ENCODE measurements at regions not wholly inside any gene's neighbourhood (a gene's known extent, or its start where the extent isn't known, plus 50 kb on each side); places are given as distances from the start of the nearest gene placed in this dataset.

DNA sequence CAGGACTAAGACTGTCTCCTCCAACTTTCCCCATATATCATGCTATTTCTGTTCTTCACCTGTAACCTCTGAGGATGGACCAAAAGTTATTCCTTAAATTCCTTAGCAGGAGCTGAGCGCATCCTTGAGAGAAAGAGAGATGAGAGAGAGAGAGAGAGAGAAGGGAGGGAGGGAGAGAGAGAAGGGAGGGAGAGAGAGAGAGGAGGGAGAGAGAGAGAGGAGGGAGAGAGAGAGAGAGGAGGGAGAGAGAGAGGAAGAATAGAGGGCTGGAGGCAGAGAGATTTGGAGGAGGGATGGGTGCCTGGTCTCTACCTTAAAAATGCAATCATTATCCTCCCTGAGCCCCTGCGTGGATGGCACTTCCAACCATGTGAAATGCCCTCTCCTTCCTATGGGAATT is 73.6 kb downstream of the BMP2 start:
- no peak overlapping the region for H3K4me3 ChIP-seq (ENCODE audit: low read depth, low read length)
- H3K9me3 ChIP-seq (ENCODE audit: control insufficient read depth, insufficient read depth, low read depth, low read length) = no peaks in the 10 kb centered on the region
- ChIA-PET POLR2A (no interaction called here), CTCF (interaction anchor here (0.6 to 1.2 kb wide), 3 partner anchors 11 to 13 kb away, joined by 3 to 5 read pairs (median 3); no protein-coding TSS in a partner anchor)
- H3K4me1 ChIP-seq (ENCODE audit: control insufficient read depth, insufficient read depth, low read length) = no peaks in the 10 kb centered on the region
- H3K36me3 ChIP-seq (ENCODE audit: control insufficient read depth in 2 of 2, insufficient read depth in 1 of 2, low read length in 2 of 2) = no peaks in the 10 kb centered on the region
- TF ChIP-seq, protein P1, sequence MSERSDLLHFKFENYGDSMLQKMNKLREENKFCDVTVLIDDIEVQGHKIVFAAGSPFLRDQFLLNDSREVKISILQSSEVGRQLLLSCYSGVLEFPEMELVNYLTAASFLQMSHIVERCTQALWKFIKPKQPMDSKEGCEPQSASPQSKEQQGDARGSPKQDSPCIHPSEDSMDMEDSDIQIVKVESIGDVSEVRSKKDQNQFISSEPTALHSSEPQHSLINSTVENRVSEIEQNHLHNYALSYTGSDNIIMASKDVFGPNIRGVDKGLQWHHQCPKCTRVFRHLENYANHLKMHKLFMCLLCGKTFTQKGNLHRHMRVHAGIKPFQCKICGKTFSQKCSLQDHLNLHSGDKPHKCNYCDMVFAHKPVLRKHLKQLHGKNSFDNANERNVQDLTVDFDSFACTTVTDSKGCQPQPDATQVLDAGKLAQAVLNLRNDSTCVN (tag by site-specific recombination; optimal IDR thresholded peaks at IDR 0.05) = no peak
- TF ChIP-seq ZNF747 (tag by site-specific recombination; IDR thresholded peaks at IDR 0.05) (no peak), GLI2 (tag by site-specific recombination; IDR thresholded peaks at IDR 0.05; ENCODE audit: borderline replicate concordance, low read depth) (no peak), ZFHX2 (tag by site-specific recombination; conservative IDR thresholded peaks at IDR 0.05) (no peak), KLF9 (tag by site-specific recombination; IDR thresholded peaks at IDR 0.05; ENCODE audit: low read depth) (no peak), ZNF600 (tag by site-specific recombination; IDR thresholded peaks at IDR 0.05) (no peak), ZNF433 (tag by site-specific recombination; IDR thresholded peaks at IDR 0.05; ENCODE audit: low read depth) (no peak), WT1 (tag by site-specific recombination; IDR thresholded peaks at IDR 0.05) (no peak), SETDB1 (IDR thresholded peaks at IDR 0.05; ENCODE audit: insufficient read length, low read length) (no peak), ZNF580 (tag by site-specific recombination; IDR thresholded peaks at IDR 0.05) (no peak), ZNF174 (tag by site-specific recombination; IDR thresholded peaks at IDR 0.05) (no peak), ZNF280C (tag by site-specific recombination; IDR thresholded peaks at IDR 0.05) (no peak), ZNF18 (tag by site-specific recombination; IDR thresholded peaks at IDR 0.05) (no peak), ZNF169 (tag by site-specific recombination; IDR thresholded peaks at IDR 0.05) (no peak)
- TF ChIP-seq, protein P2, sequence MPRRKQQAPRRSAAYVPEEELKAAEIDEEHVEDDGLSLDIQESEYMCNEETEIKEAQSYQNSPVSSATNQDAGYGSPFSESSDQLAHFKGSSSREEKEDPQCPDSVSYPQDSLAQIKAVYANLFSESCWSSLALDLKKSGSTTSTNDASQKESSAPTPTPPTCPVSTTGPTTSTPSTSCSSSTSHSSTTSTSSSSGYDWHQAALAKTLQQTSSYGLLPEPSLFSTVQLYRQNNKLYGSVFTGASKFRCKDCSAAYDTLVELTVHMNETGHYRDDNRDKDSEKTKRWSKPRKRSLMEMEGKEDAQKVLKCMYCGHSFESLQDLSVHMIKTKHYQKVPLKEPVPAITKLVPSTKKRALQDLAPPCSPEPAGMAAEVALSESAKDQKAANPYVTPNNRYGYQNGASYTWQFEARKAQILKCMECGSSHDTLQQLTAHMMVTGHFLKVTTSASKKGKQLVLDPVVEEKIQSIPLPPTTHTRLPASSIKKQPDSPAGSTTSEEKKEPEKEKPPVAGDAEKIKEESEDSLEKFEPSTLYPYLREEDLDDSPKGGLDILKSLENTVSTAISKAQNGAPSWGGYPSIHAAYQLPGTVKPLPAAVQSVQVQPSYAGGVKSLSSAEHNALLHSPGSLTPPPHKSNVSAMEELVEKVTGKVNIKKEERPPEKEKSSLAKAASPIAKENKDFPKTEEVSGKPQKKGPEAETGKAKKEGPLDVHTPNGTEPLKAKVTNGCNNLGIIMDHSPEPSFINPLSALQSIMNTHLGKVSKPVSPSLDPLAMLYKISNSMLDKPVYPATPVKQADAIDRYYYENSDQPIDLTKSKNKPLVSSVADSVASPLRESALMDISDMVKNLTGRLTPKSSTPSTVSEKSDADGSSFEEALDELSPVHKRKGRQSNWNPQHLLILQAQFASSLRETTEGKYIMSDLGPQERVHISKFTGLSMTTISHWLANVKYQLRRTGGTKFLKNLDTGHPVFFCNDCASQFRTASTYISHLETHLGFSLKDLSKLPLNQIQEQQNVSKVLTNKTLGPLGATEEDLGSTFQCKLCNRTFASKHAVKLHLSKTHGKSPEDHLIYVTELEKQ (tag by site-specific recombination; IDR thresholded peaks at IDR 0.05; ENCODE audit: borderline replicate concordance) = no peak
- TF ChIP-seq, protein P3, sequence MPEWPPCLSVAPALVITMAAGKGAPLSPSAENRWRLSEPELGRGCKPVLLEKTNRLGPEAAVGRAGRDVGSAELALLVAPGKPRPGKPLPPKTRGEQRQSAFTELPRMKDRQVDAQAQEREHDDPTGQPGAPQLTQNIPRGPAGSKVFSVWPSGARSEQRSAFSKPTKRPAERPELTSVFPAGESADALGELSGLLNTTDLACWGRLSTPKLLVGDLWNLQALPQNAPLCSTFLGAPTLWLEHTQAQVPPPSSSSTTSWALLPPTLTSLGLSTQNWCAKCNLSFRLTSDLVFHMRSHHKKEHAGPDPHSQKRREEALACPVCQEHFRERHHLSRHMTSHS (tag by site-specific recombination; IDR thresholded peaks at IDR 0.05) = no peak
- TF ChIP-seq, protein P4, sequence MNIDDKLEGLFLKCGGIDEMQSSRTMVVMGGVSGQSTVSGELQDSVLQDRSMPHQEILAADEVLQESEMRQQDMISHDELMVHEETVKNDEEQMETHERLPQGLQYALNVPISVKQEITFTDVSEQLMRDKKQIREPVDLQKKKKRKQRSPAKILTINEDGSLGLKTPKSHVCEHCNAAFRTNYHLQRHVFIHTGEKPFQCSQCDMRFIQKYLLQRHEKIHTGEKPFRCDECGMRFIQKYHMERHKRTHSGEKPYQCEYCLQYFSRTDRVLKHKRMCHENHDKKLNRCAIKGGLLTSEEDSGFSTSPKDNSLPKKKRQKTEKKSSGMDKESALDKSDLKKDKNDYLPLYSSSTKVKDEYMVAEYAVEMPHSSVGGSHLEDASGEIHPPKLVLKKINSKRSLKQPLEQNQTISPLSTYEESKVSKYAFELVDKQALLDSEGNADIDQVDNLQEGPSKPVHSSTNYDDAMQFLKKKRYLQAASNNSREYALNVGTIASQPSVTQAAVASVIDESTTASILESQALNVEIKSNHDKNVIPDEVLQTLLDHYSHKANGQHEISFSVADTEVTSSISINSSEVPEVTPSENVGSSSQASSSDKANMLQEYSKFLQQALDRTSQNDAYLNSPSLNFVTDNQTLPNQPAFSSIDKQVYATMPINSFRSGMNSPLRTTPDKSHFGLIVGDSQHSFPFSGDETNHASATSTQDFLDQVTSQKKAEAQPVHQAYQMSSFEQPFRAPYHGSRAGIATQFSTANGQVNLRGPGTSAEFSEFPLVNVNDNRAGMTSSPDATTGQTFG (tag by site-specific recombination; IDR thresholded peaks at IDR 0.05; ENCODE audit: borderline replicate concordance) = no peak
- H3K27ac ChIP-seq (ENCODE audit: extremely low read depth, low read depth, low read length) = no peak overlapping the region
